DMS 273 treated with DMSO at 0.1 percent for 48 hours (cell line): ENCODE measurements at regions not wholly inside any gene's neighbourhood (a gene's known extent, or its start where the extent isn't known, plus 50 kb on each side); places are given as distances from the start of the nearest gene placed in this dataset.

ENCODE experiments used
- DNase-seq: peaks from one replicate; lab custom pipeline; 2025; lab: John Stamatoyannopoulos, UW

DNA sequence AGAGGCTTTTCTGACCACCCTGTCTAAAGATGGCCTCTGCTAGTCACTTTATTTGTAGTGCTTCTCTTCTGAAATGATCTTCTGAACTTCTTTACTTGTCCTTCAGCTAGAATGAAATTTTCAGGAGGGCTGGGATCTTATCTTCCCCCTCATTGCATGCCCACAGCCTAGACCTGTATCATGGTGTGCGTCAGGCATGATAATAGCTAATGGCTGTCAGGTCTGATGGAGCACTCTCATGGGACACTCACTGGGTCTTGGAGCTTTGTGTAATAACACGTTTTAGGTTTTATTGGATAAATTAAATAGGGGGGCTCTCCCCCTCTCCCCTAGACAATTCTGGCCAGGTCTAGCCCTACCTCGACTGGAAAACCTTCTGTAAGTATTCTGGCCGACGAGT is 97.1 kb upstream of the NRXN3 start:
- DNase-seq: no peak

DNA sequence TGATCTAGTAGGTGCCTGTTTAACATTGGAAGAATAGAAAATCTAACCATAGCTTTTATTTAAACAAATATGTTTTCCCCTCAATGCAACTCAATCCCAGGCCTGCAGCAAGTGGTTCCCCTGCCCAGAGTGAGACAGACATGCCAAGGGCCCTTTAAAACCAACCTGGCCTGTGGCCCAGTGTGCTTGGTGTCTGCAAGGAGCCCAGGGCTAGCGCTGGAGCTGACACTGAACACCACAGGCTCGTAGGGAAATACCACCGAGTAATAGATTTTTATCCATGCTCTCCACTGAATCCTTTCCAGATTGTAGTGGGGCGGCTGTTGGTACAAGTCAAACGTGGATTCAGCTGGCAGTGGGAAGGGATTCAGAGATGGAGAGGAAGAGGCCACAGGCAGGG is 95.6 kb upstream of the NRXN3 start:
- DNase-seq: no peak

DNA sequence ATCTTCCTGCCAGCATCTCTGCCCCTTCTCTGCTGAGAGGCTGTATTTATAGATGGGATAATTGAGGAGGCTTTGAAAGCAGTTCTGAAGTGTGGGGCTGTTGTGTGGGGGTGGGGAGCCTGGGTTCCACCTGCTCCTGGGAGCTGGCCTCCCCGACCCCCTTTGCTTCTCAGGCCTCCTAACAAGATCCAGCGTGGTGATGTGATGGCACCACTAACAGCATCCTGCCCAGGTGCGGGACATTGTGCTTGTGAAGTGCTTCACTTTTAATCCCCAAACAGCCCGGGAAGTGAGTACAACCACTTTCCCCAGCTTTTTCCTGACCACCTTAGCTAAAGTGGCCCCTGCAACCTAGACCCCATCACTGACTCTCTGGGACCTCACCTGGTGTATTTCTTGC is 95.1 kb upstream of the NRXN3 start:
- no peak for DNase-seq

DNA sequence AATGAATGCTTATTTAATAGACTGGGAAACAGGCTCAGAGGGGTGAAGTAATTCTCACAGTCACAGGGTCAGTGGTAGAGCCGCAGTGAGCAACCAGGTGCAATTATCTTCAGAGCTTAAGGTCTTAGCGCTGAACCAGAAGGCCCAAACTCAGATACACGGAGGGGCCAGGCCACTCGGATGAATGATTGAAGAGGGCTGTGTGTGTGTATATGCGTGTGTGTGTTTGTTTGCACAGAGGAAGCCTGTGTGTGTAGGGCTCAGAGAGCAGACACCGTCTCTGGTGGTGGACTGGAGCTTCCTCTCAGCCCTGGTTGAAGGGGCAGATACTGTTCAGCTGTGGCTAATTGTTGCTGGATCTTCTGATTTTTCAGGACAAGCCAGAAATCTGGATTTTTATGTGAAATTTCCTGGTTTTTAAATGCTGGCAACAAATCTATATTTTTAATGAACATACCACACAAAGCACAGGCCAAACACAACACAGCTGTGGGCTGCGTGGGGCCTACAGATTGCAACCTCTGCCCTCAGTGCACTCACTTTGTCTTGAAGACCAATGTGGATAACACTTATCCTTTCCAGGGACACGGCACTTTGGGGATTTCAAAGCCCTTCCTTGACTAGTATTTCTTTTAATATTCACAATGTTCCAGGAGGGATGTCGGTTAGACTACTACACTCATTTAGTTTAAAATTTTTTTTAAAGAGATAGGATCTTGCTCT is 94.5 kb upstream of the NRXN3 start:
- no peak for DNase-seq

DNA sequence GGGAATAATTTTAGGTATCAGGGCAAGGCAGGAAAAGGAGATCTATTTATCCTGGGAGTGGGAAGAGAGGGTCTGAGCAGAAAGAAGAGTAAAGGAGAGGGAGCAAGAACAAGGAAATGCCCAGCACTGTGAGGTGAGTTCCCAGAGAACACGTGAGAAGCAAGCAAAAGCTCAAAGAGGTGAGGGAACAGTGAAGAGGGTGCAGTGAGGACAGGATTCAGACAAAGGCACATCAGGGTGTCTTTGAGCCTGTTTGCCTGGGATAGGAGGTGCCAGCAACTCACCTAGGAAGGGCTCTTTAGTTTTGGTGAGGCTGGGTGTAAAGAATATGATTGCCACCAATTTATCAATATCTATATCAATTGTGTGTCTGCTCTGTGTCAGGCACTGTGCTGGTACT is 88.9 kb upstream of the NRXN3 start:
- DNase-seq: no peak

DNA sequence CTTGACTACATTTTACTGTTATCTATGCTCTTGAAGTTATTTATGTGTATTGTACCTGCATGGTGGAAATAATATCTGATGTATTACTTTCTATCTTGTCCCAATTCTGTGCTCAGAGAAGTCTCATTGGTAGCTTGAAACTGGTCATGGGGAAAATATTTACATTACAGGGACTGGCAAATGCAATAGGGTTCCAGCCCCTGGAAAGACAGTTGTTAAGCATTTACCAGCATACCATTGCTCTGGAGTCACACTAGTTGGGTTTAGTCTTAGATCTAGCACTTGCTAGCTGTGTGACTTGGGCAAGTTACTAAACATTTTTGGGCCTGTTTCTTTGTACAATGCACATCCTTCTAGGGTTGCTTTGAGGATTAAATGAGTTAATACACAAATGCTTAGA is 86.3 kb upstream of the NRXN3 start:
- DNase-seq: no peak

DNA sequence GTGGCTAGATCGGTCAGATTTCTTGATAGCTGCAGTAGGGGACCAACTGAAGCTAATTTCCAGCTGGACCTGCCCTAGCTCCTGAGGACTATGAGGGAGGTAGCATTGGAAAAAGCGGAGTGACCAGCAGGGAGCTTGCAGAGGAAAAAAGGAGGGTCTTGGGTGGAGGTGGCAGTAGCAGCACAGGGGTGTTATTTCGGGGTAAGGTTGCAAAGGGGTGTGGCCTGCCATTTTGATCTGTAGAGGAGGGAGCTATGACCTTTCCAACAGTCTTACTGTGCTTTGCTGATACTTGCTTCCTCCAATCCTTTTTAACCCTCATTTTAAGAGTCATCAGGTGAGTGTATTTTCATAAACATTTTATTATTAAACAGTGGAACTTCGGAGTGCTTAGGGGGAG is 83.8 kb upstream of the NRXN3 start:
- DNase-seq: no peak

DNA sequence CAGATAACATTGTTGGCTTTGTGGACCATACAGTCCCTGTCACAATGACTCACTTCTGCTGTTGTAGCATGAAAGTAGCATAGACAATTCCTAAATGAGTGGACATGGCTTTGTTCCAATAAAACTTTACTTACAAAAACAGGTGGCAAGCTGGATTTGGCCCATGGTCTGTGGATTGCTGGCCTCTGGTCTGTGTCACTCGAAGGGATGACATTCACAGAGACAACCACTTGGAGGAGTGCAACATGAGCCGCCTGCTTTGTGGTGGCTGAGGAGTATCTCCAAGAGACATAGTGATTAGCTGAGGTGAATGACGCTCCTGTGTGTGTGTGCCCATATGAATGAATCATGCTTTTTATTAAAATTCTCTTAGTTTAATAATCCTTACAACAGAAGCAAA is 81.3 kb upstream of the NRXN3 start:
- no peak for DNase-seq

DNA sequence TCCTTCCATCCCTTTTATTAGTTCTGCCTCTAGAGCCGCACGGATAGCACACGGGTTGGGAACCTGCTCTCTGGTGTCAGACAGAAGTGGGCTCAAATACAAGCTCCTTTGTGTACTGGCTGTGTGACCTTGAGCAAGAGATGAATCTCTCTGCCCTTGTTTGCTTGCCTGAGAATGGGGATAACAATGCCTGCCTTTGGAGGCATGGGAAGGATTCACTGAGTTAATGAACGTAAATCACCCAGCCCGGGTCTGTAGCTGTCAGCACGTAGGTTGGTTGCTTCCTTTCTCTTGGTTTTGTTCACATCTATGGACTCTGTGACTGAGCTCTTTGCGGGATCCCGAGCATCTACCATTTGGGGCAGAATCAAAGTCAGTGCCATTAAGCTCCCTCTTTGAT is 79.3 kb upstream of the NRXN3 start:
- no peak for DNase-seq

DNA sequence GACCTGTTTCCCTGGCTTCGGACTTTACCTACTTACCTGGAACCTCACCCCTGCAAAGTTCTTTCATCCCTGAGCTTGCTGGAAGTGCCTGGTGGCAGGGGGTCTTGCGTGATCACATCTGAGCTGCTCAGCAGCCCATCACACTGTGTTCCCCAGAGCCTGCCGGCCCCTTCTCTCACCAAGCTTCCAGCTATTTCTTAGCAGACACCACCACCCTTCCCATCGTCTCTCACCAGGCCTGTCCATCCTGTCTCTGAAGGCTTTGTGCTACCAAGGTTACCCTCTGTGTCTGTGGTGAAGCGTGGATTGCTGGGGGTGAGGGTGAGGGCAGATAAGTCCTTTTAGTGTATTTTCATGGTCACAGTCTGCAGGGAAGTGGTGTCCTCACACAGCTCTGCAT is 78.8 kb upstream of the NRXN3 start:
- DNase-seq: no peak

DNA sequence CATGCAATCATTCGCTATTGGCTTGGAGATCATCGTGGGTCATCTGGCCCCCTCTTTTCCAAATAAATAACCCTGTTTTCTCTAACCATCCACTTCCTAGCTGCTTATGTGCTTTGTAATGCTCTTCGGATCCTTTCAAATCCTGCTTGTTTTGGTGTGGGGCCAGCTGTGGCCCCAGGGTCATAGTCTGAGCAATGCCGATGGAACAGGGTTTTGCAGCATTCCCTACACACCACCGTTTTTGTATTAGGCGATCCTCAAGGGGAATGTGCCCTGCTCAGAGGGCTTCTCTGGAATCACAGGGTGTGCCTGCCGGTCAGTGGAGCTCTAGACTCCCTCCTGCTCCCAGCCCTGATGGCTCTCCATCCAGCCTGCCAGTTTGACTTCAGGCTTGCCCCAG is 78.1 kb upstream of the NRXN3 start:
- DNase-seq: no peak

DNA sequence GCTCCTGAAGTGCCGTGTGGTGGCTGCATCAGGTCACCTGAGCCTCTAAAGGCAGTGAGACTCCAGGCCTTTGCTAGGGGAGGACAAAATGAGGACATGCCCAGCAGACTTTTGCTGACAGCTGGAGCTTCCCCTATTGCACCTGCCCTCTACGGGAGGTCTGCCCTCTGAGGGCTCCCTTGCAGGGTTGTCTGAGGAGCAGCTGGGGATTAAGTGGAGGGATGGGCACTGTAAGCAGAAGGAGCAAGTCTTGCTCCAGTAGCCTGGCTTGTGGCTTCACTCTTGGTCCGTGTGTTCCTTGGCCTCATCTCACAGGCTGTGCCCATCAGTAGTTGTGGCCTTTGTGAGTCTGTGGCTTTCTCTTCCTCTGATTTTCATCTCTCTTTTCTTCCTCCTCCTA is 66.9 kb upstream of the NRXN3 start:
- DNase-seq: no peak

DNA sequence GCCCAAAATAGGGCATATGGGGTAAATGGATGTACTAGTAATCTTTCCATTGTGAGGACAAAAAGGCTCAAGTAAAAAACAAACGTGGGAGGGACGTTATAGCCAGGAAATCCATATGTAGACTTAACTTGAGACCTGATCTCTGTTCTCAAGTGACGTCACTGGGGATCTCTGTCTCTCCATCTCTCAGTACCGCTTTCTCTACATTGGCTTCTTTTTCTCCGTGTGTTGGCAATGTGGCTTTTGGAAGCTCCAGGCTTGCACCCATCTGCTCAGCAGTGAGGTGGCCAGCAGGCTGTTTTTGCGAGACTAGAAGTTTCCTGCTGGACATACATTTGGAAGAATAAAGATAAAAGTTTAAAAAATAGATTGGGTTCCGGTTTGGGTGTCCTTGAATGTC is 66.0 kb upstream of the NRXN3 start:
- no peak for DNase-seq

DNA sequence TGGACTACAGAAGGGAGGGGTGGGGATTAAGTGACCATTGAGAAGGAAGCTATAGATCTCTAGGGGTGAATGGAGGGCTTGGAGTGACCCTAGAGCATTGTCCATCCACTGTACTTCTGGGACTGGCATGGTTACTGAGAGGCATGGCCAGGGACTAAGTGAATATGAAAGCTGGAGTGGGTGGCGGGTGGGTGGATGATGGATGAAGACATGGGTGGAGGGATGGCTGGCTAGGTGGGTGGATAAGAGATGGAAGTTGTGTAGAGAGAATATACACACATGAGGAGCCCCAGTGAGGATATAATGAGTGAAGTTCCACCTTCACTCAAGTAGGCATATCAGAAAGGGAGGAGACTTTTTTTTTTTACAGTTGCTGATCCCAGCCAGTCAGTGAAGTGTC is 65.5 kb upstream of the NRXN3 start:
- no peak for DNase-seq

DNA sequence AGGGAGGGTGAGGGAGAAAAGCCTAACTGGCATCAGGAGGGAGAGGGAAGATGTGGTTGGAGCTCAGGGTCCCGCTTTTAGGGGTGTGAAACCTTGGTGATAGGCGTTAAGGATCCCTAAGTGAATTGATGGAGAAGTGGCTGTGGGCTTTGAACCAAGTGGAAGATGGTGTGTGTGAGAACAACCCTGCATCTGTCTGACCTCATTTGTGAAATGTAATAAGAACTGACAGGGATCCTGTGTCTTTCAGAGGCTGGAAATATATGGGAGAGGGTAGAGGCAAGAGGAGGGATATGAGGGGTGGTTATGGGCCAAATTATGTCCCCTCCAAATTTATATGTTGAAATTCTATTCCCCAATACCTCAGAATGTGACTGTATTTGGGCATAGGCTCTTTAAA is 63.8 kb upstream of the NRXN3 start:
- no peak for DNase-seq

DNA sequence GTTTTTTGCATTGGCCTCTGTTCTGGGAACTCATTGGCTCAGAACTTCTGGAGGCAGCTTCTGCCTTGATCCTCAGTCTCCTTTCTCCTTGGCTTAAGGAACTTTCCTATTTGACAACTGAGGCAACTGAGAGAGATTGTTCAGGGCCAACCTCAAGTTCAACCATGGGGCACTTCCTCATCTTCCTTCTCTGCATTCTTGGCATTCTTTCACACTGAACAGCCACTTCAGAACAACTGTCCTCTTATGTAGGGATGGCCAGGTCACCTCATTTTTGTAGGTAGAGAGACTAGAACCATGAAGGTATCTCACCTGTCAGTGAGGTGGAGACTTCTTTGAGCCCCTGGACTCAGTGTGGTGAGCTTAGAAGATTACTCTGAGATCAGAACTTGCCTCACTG is 63.0 kb upstream of the NRXN3 start:
- DNase-seq: no peak

DNA sequence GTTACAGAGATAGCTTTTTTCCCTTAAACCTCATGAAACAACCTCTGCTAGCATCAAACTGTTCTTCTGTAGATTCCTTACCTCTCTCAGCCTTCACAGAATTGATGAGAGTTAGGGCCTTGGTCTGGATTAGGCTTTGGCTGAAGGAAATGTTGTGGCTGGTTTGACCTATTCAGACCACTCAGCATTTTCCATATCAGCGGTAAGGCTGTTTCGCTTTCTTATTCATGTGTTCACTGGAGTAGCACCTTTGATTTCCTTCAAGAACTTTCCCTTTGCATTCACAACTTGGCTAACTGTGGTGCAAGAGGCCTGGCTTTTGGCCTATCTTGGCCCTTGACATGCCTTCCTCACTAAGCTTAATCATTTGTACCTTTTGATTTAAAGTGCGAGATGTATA is 50.7 kb upstream of the NRXN3 start:
- no peak for DNase-seq
